ENCODE measurements at regions not wholly inside any gene's neighbourhood (a gene's known extent, or its start where the extent isn't known, plus 50 kb on each side); places are given as distances from the start of the nearest gene placed in this dataset.

GRCh38 chr5:116389601-116390000, 185.0 kb downstream of the SEMA6A start:
- no peak for DNase-seq

GRCh38 chr5:116388564-116389258, 185.9 kb downstream of the SEMA6A start:
- no peak for DNase-seq

GRCh38 chr5:116387738-116388137, 186.9 kb downstream of the SEMA6A start:
- DNase-seq: no peak

- no peak for DNase-seq
Observed at GRCh38 chr5:116386633-116387032, 188.0 kb downstream of the SEMA6A start.

GRCh38 chr5:116382874-116383266, 191.8 kb downstream of the SEMA6A start:
- DNase-seq: no peak

GRCh38 chr5:116382032-116382873, 192.4 kb downstream of the SEMA6A start:
- DNase-seq: no peak

GRCh38 chr5:116381201-116381600, 193.4 kb downstream of the SEMA6A start:
- DNase-seq: no peak

- no peak for DNase-seq
Observed at GRCh38 chr5:116380621-116381020, 194.0 kb downstream of the SEMA6A start.

GRCh38 chr5:116379306-116379705, 195.3 kb downstream of the SEMA6A start:
- no peak for DNase-seq

GRCh38 chr5:116378777-116379121, 195.9 kb downstream of the SEMA6A start:
- no peak for DNase-seq

- no peak for DNase-seq
Observed at GRCh38 chr5:116378007-116378776, 196.4 kb downstream of the SEMA6A start.

GRCh38 chr5:116377276-116378006, 197.2 kb downstream of the SEMA6A start:
- DNase-seq: no peak

- DNase-seq: no peak
Observed at GRCh38 chr5:116375926-116376325, 198.7 kb downstream of the SEMA6A start.

GRCh38 chr5:116374434-116374852, 200.2 kb downstream of the SEMA6A start:
- DNase-seq: no peak

- no peak for DNase-seq
Observed at GRCh38 chr5:116372931-116373597, 201.6 kb downstream of the SEMA6A start.

- DNase-seq: no peak
Observed at GRCh38 chr5:116371935-116372334, 202.7 kb downstream of the SEMA6A start.

GRCh38 chr5:116371431-116371830, 203.2 kb downstream of the SEMA6A start:
- DNase-seq: no peak

- no peak for DNase-seq
Observed at GRCh38 chr5:116370886-116371285, 203.7 kb downstream of the SEMA6A start.

- no peak for DNase-seq
Observed at GRCh38 chr5:116370149-116370548, 204.5 kb downstream of the SEMA6A start.

- DNase-seq: no peak
Observed at GRCh38 chr5:116365006-116365496, 209.6 kb downstream of the SEMA6A start.

GRCh38 chr5:116363780-116364179, 210.8 kb downstream of the SEMA6A start:
- DNase-seq: no peak

GRCh38 chr5:116361979-116362577, 212.5 kb downstream of the SEMA6A start:
- no peak for DNase-seq

All from NCI-H2029 treated with DMSO at 0.1 percent for 48 hours (cell line).